Immature natural killer cell (primary cell): ENCODE measurements at regions not wholly inside any gene's neighbourhood (a gene's known extent, or its start where the extent isn't known, plus 50 kb on each side); places are given as distances from the start of the nearest gene placed in this dataset.
"Not testable (repeated sequence)": the region's sequence is repeated elsewhere in the genome, so short reads cannot be mapped to it uniquely, and the experiment has no call there.

Experiments
- DNase-seq, 3 donors: peaks; one replicate each; pipeline ENCODE4 v3.0.0; 2022; ENCODE audit warnings: mixed read lengths in 1 of 3
- H3K27ac Mint-ChIP-seq, 6 donors: one replicate each; pipeline ENCODE4 v1.8.0; 2020; ENCODE audit warnings: mixed read lengths in 6 of 6, mild to moderate bottlenecking in 5 of 6, inconsistent platforms in 4 of 6, moderate library complexity in 3 of 6
- H3K27me3 Mint-ChIP-seq, 3 donors: one replicate each; pipeline ENCODE4 v1.8.0; 2020 to 2021; ENCODE audit warnings: low read depth in 3 of 3, mild to moderate bottlenecking in 3 of 3, mixed read lengths in 3 of 3, moderate library complexity in 3 of 3, inconsistent platforms in 1 of 3
- H3K36me3 Mint-ChIP-seq, 3 donors: one replicate each; pipeline ENCODE4 v1.8.0; 2020; ENCODE audit warnings: mixed read lengths in 3 of 3, inconsistent platforms in 2 of 3, mild to moderate bottlenecking in 2 of 3
- H3K4me1 Mint-ChIP-seq, 2 donors: one replicate each; pipeline ENCODE4 v1.8.0; 2020; ENCODE audit warnings: inconsistent platforms in 2 of 2, mild to moderate bottlenecking in 2 of 2, mixed read lengths in 2 of 2, moderate library complexity in 1 of 2
- H3K4me3 Mint-ChIP-seq, 5 donors: one replicate each; pipeline ENCODE4 v1.8.0; 2020; ENCODE audit warnings: mild to moderate bottlenecking in 5 of 5, mixed read lengths in 5 of 5, inconsistent platforms in 3 of 5, moderate library complexity in 3 of 5
- H3K9me3 Mint-ChIP-seq, 6 donors: one replicate each; pipeline ENCODE4 v1.8.0; 2020; ENCODE audit warnings: mild to moderate bottlenecking in 6 of 6, mixed read lengths in 6 of 6, inconsistent platforms in 4 of 6, moderate library complexity in 3 of 6

GRCh38 chr12:105575235-105575634 is 244.7 kb downstream of the C12orf75 start:
- peaks cover 0 to under 1% of the 10 kb centered on the region in 2 donors for H3K4me1 Mint-ChIP-seq
- H3K9me3 Mint-ChIP-seq: peaks cover 0 to 2% (median 0%) of the 10 kb centered on the region in 6 donors
- DNase-seq: no peak
- no peak overlapping the region for H3K4me3 Mint-ChIP-seq
- peaks cover 2 to 5% (median 3%) of the 10 kb centered on the region in 3 donors for H3K27me3 Mint-ChIP-seq
- no peaks in the 10 kb centered on the region for H3K36me3 Mint-ChIP-seq
- no peak overlapping the region for H3K27ac Mint-ChIP-seq

- Mint-ChIP-seq H3K4me1 (no peaks in the 10 kb centered on the region), H3K36me3 (no peaks in the 10 kb centered on the region), H3K4me3 (no peak overlapping the region), H3K27me3 (peaks cover 2 to 5% (median 3%) of the 10 kb centered on the region in 3 donors), H3K9me3 (peaks cover 0 to 2% (median 0%) of the 10 kb centered on the region in 6 donors), H3K27ac (no peak overlapping the region)
- no peak for DNase-seq
Measured at GRCh38 chr12:105576261-105576660, 245.8 kb downstream of the C12orf75 start.

GRCh38 chr12:105580821-105581352 is 250.4 kb downstream of the C12orf75 start:
- peaks cover 2 to 3% (median 3%) of the 10 kb centered on the region in 3 donors for H3K27me3 Mint-ChIP-seq
- H3K9me3 Mint-ChIP-seq: peaks cover 0 to 2% (median 0%) of the 10 kb centered on the region in 6 donors
- H3K36me3 Mint-ChIP-seq: no peaks in the 10 kb centered on the region
- DNase-seq: no peak
- no peaks in the 10 kb centered on the region for H3K4me1 Mint-ChIP-seq
- H3K4me3 Mint-ChIP-seq: no peak overlapping the region
- H3K27ac Mint-ChIP-seq: no peak overlapping the region

- Mint-ChIP-seq H3K4me1 (no peaks in the 10 kb centered on the region), H3K9me3 (peaks cover 0 to 2% (median 0%) of the 10 kb centered on the region in 6 donors), H3K4me3 (no peak overlapping the region), H3K27me3 (peaks cover 2 to 3% (median 3%) of the 10 kb centered on the region in 3 donors), H3K36me3 (no peaks in the 10 kb centered on the region), H3K27ac (peak overlapping the region in 1 of 6 donors; percentile 60)
- DNase-seq: no peak
Measured at GRCh38 chr12:105581420-105581819, 250.9 kb downstream of the C12orf75 start.

GRCh38 chr12:105585107-105585506 is 254.6 kb downstream of the C12orf75 start:
- Mint-ChIP-seq H3K9me3 (peaks cover 0 to 2% (median 0%) of the 10 kb centered on the region in 6 donors), H3K27ac (no peak overlapping the region), H3K36me3 (no peaks in the 10 kb centered on the region), H3K4me3 (no peak overlapping the region), H3K4me1 (no peaks in the 10 kb centered on the region), H3K27me3 (peaks cover 2 to 3% (median 3%) of the 10 kb centered on the region in 3 donors)
- DNase-seq: no peak

- Mint-ChIP-seq H3K9me3 (peaks cover 0 to under 1% (median 0%) of the 10 kb centered on the region in 6 donors), H3K27me3 (peaks cover 0 to 3% (median 2%) of the 10 kb centered on the region in 3 donors), H3K4me3 (no peak overlapping the region), H3K4me1 (no peaks in the 10 kb centered on the region), H3K36me3 (no peaks in the 10 kb centered on the region), H3K27ac (no peak overlapping the region)
- DNase-seq: no peak
Measured at GRCh38 chr12:105587237-105587636, 256.7 kb downstream of the C12orf75 start.

- no peak for DNase-seq
- Mint-ChIP-seq H3K4me3 (no peak overlapping the region), H3K27me3 (peaks cover 1 to 3% (median 2%) of the 10 kb centered on the region in 3 donors), H3K27ac (no peak overlapping the region), H3K36me3 (no peaks in the 10 kb centered on the region), H3K9me3 (no peaks in the 10 kb centered on the region), H3K4me1 (no peaks in the 10 kb centered on the region)
Measured at GRCh38 chr12:105588106-105588505, 257.6 kb downstream of the C12orf75 start.

- Mint-ChIP-seq H3K9me3 (no peaks in the 10 kb centered on the region), H3K36me3 (no peaks in the 10 kb centered on the region), H3K4me1 (no peaks in the 10 kb centered on the region), H3K4me3 (no peak overlapping the region), H3K27ac (no peak overlapping the region), H3K27me3 (peaks cover 0 to 3% (median 0%) of the 10 kb centered on the region in 3 donors)
- no peak for DNase-seq
Measured at GRCh38 chr12:105590571-105590970, 260.1 kb downstream of the C12orf75 start.

- H3K36me3 Mint-ChIP-seq: no peaks in the 10 kb centered on the region
- no peak overlapping the region for H3K27ac Mint-ChIP-seq
- H3K9me3 Mint-ChIP-seq: no peaks in the 10 kb centered on the region
- no peak for DNase-seq
- H3K4me1 Mint-ChIP-seq: no peaks in the 10 kb centered on the region
- no peak overlapping the region for H3K4me3 Mint-ChIP-seq
- H3K27me3 Mint-ChIP-seq: peaks cover 0 to 3% (median 2%) of the 10 kb centered on the region in 3 donors
Measured at GRCh38 chr12:105595440-105595839, 264.9 kb downstream of the C12orf75 start.

- peaks cover 0 to 3% (median 2%) of the 10 kb centered on the region in 3 donors for H3K27me3 Mint-ChIP-seq
- no peak for DNase-seq
- H3K4me3 Mint-ChIP-seq: no peak overlapping the region
- no peaks in the 10 kb centered on the region for H3K4me1 Mint-ChIP-seq
- H3K36me3 Mint-ChIP-seq: no peaks in the 10 kb centered on the region
- no peak overlapping the region for H3K27ac Mint-ChIP-seq
- H3K9me3 Mint-ChIP-seq: no peaks in the 10 kb centered on the region
Measured at GRCh38 chr12:105596731-105597130, 266.2 kb downstream of the C12orf75 start.

- no peaks in the 10 kb centered on the region for H3K9me3 Mint-ChIP-seq
- H3K27me3 Mint-ChIP-seq: peaks cover 0 to 3% (median 2%) of the 10 kb centered on the region in 3 donors
- no peak overlapping the region for H3K27ac Mint-ChIP-seq
- DNase-seq: no peak
- no peaks in the 10 kb centered on the region for H3K36me3 Mint-ChIP-seq
- no peaks in the 10 kb centered on the region for H3K4me1 Mint-ChIP-seq
- no peak overlapping the region for H3K4me3 Mint-ChIP-seq
Measured at GRCh38 chr12:105598031-105598430, 267.5 kb downstream of the C12orf75 start.

GRCh38 chr12:105600911-105601545 is 270.5 kb downstream of the C12orf75 start:
- H3K27me3 Mint-ChIP-seq: peaks cover 0 to 4% (median 3%) of the 10 kb centered on the region in 3 donors
- H3K9me3 Mint-ChIP-seq: no peaks in the 10 kb centered on the region
- H3K36me3 Mint-ChIP-seq: no peaks in the 10 kb centered on the region
- no peaks in the 10 kb centered on the region for H3K4me1 Mint-ChIP-seq
- H3K27ac Mint-ChIP-seq: no peak overlapping the region
- H3K4me3 Mint-ChIP-seq: no peak overlapping the region
- DNase-seq: no peak

GRCh38 chr12:105602312-105602711 is 271.8 kb downstream of the C12orf75 start:
- not testable (repeated sequence) for H3K27ac Mint-ChIP-seq, H3K4me1 Mint-ChIP-seq, H3K9me3 Mint-ChIP-seq

GRCh38 chr12:105604281-105604680 is 273.8 kb downstream of the C12orf75 start:
- H3K9me3 Mint-ChIP-seq, DNase-seq, H3K27ac Mint-ChIP-seq, H3K4me3 Mint-ChIP-seq, H3K36me3 Mint-ChIP-seq, H3K4me1 Mint-ChIP-seq, H3K27me3 Mint-ChIP-seq: not testable (repeated sequence)

More at GRCh38 chr12:105602312-105602711, 271.8 kb downstream of the C12orf75 start:
- H3K27me3 Mint-ChIP-seq, H3K4me3 Mint-ChIP-seq, H3K36me3 Mint-ChIP-seq, DNase-seq: not testable (repeated sequence)

- not testable (repeated sequence) for H3K27ac Mint-ChIP-seq, H3K9me3 Mint-ChIP-seq, H3K27me3 Mint-ChIP-seq, H3K4me3 Mint-ChIP-seq, H3K4me1 Mint-ChIP-seq, H3K36me3 Mint-ChIP-seq, DNase-seq
Measured at GRCh38 chr12:105606613-105607012, 276.1 kb downstream of the C12orf75 start.
